WTC11 (cell line): ENCODE measurements at regions not wholly inside any gene's neighbourhood (a gene's known extent, or its start where the extent isn't known, plus 50 kb on each side); places are given as distances from the start of the nearest gene placed in this dataset.

Experiments
- ATAC-seq: fragments of 200-7000 bp; cut with Tn5 transposase; 2 replicates; pipeline ENCODE4 v1.10.0; 2021; ENCODE audit warnings: mild to moderate bottlenecking, moderate library complexity
- CTCF ChIA-PET: fragments of 300-600 bp; sonication (Branson Sonifier 250); formaldehyde crosslinking; loops from one replicate; lab custom pipeline; 2021; ENCODE audit warnings: antibody characterized with exemption; lab: Charles Lee
- POLR2A ChIA-PET: fragments of 350-600 bp; sonication (Branson Sonifier 250); formaldehyde crosslinking; loops from one replicate; lab custom pipeline; 2021; ENCODE audit warnings: antibody characterized with exemption; lab: Charles Lee
- DNase-seq: peaks from one replicate; pipeline ENCODE4 v3.0.0; 2021; ENCODE audit warnings: low spot score
- H3K27ac Mint-ChIP-seq: 2 replicates; pipeline ENCODE4 v1.8.0; 2021; ENCODE audit warnings: mixed read lengths
- H3K27me3 Mint-ChIP-seq: 2 replicates; pipeline ENCODE4 v1.8.0; 2021; ENCODE audit warnings: low read depth, mild to moderate bottlenecking, moderate library complexity, mixed read lengths
- H3K36me3 Mint-ChIP-seq: 2 replicates; pipeline ENCODE4 v1.8.0; 2021; ENCODE audit warnings: mixed read lengths
- H3K4me1 Mint-ChIP-seq: 2 replicates; pipeline ENCODE4 v1.8.0; 2022; ENCODE audit warnings: mixed read lengths
- H3K4me3 Mint-ChIP-seq: 2 replicates; pipeline ENCODE4 v1.8.0; 2021; ENCODE audit warnings: mild to moderate bottlenecking, moderate library complexity, mixed read lengths
- H3K9me3 Mint-ChIP-seq: 2 replicates; pipeline ENCODE4 v1.8.0; 2021; ENCODE audit warnings: mixed read lengths
- ATF1 ChIP-seq: sonication (generic); formaldehyde crosslinking; IDR thresholded peaks from 2 replicates; pipeline ENCODE4 v1.8.1; 2023; ENCODE audit warnings: mild to moderate bottlenecking, moderate library complexity, missing genetic modification reagents
- ATF6 ChIP-seq: sonication (generic); formaldehyde crosslinking; IDR thresholded peaks from 2 replicates; pipeline ENCODE4 v1.8.1; 2023; ENCODE audit warnings: mild to moderate bottlenecking, missing genetic modification reagents
- CDX4 ChIP-seq: fragments of 250-450 bp; sonication (Bioruptor Pico); IDR thresholded peaks from 2 replicates; pipeline ENCODE4 v1.9.0; 2021; ENCODE audit warnings: moderate library complexity, mild to moderate bottlenecking, inconsistent platforms, borderline replicate concordance
- CTCF ChIP-seq: fragments of 200-600 bp; IDR thresholded peaks from 2 replicates; pipeline ENCODE4 v1.8.0; 2022; ENCODE audit warnings: antibody characterized with exemption
- EMX1 ChIP-seq: fragments of 250-450 bp; sonication (Bioruptor Pico); IDR thresholded peaks from 2 replicates; pipeline ENCODE4 v1.8.0; 2021; ENCODE audit warnings: mild to moderate bottlenecking
- FOXP1 ChIP-seq: sonication (generic); formaldehyde crosslinking; IDR thresholded peaks from 2 replicates; pipeline ENCODE4 v1.8.0; 2022; ENCODE audit warnings: missing genetic modification reagents, mild to moderate bottlenecking, moderate library complexity, borderline replicate concordance
- IRF2 ChIP-seq: sonication (generic); formaldehyde crosslinking; IDR thresholded peaks from 2 replicates; pipeline ENCODE4 v1.8.0; 2022; ENCODE audit warnings: low read depth, missing genetic modification reagents, borderline replicate concordance
- JAZF1 ChIP-seq: fragments of 250-450 bp; sonication (Bioruptor Pico); IDR thresholded peaks from 2 replicates; pipeline ENCODE4 v1.9.0; 2021; ENCODE audit warnings: moderate library complexity, mild to moderate bottlenecking, inconsistent platforms
- MAX ChIP-seq: sonication (generic); formaldehyde crosslinking; IDR thresholded peaks from 2 replicates; pipeline ENCODE4 v1.8.0; 2022; ENCODE audit warnings: mild to moderate bottlenecking, missing genetic modification reagents
- MXD4 ChIP-seq: fragments of 250-450 bp; sonication (Bioruptor Pico); IDR thresholded peaks from 2 replicates; pipeline ENCODE4 v1.8.0; 2021; ENCODE audit warnings: mild to moderate bottlenecking, moderate library complexity, borderline replicate concordance
- NFATC4 ChIP-seq: fragments of 250-450 bp; sonication (Bioruptor Pico); IDR thresholded peaks from 2 replicates; pipeline ENCODE4 v1.9.0; 2021; ENCODE audit warnings: mild to moderate bottlenecking
- NFE2L1 ChIP-seq: sonication (generic); formaldehyde crosslinking; IDR thresholded peaks from 2 replicates; pipeline ENCODE4 v1.8.1; 2023; ENCODE audit warnings: missing genetic modification reagents
- NFYB ChIP-seq: sonication (generic); formaldehyde crosslinking; conservative IDR thresholded peaks from 2 replicates; pipeline ENCODE4 v1.8.0; 2022; ENCODE audit warnings: low read depth, missing genetic modification reagents
- NR1H2 ChIP-seq: sonication (generic); formaldehyde crosslinking; IDR thresholded peaks from 2 replicates; pipeline ENCODE4 v1.9.0; 2021; ENCODE audit warnings: mild to moderate bottlenecking, moderate library complexity, missing genetic modification reagents
- SMAD4 ChIP-seq: sonication (generic); formaldehyde crosslinking; IDR thresholded peaks from 2 replicates; pipeline ENCODE4 v1.8.0; 2022; ENCODE audit warnings: mild to moderate bottlenecking, missing genetic modification reagents
- SOX15 ChIP-seq: fragments of 250-450 bp; sonication (Bioruptor Pico); IDR thresholded peaks from 2 replicates; pipeline ENCODE4 v1.9.0; 2021; ENCODE audit warnings: mild to moderate bottlenecking
- TP53 ChIP-seq: sonication (generic); formaldehyde crosslinking; IDR thresholded peaks from 2 replicates; pipeline ENCODE4 v1.8.1; 2023; ENCODE audit warnings: mild to moderate bottlenecking, missing genetic modification reagents
- ZNF219 ChIP-seq: sonication (generic); formaldehyde crosslinking; IDR thresholded peaks from 2 replicates; pipeline ENCODE4 v1.8.0; 2023; ENCODE audit warnings: missing genetic modification reagents, mild to moderate bottlenecking, borderline replicate concordance
- ZNF416 ChIP-seq: fragments of 250-450 bp; sonication (Bioruptor Pico); IDR thresholded peaks from 2 replicates; pipeline ENCODE4 v1.9.0; 2021; ENCODE audit warnings: mild to moderate bottlenecking, inconsistent platforms
- ZNF423 ChIP-seq: fragments of 250-450 bp; sonication (Bioruptor Pico); IDR thresholded peaks from 2 replicates; pipeline ENCODE4 v2.1.2; 2022; ENCODE audit warnings: mild to moderate bottlenecking, moderate library complexity
- TF ChIP-seq, protein P1 (sequence below): sonication (generic); formaldehyde crosslinking; IDR thresholded peaks from 2 replicates; pipeline ENCODE4 v1.8.1; 2022; ENCODE audit warnings: mild to moderate bottlenecking, missing genetic modification reagents, moderate library complexity, borderline replicate concordance
- TF ChIP-seq, protein P2 (sequence below): sonication (generic); formaldehyde crosslinking; IDR thresholded peaks from 2 replicates; pipeline ENCODE4 v1.8.0; 2022; ENCODE audit warnings: missing genetic modification reagents

DNA sequence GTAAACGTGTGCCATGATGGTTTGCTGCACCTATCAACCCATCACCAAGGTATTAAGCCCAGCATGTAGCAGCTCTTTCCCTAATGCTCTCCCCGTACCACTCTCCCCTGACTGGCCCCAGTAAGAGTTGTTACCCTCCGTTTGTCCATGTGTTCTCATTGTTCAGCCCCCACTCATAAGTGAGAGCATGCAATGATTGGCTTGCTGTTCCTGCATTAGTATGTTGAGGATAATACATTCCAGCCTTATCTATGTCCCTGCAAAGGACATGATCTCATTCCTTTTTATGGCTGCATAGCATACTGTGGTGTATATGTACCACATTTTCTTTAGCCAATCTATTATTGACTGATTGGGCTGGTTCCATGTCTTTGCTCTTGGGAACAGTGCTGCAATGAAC lies 1294.9 kb upstream of the CDH8 start:
- Mint-ChIP-seq H3K4me1 (no peaks in the 10 kb centered on the region), H3K27ac (no peak overlapping the region), H3K36me3 (no peaks in the 10 kb centered on the region), H3K27me3 (no peaks in the 10 kb centered on the region), H3K9me3 (no peaks in the 10 kb centered on the region), H3K4me3 (no peak overlapping the region)
- DNase-seq = no peak
- CTCF ChIA-PET = no interaction called here
- ATAC-seq = no peak
- TF ChIP-seq TP53 (no peak), FOXP1 (CRISPR knock-in tag) (no peak), MXD4 (CRISPR knock-in tag) (no peak), CTCF (no peak), CDX4 (no peak), ATF1 (CRISPR knock-in tag) (no peak), MAX (CRISPR knock-in tag) (no peak), NFYB (CRISPR knock-in tag) (no peak), JAZF1 (CRISPR knock-in tag) (no peak)
- TF ChIP-seq, all 79 proteins: peak for 0
- POLR2A ChIA-PET = no interaction called here

DNA sequence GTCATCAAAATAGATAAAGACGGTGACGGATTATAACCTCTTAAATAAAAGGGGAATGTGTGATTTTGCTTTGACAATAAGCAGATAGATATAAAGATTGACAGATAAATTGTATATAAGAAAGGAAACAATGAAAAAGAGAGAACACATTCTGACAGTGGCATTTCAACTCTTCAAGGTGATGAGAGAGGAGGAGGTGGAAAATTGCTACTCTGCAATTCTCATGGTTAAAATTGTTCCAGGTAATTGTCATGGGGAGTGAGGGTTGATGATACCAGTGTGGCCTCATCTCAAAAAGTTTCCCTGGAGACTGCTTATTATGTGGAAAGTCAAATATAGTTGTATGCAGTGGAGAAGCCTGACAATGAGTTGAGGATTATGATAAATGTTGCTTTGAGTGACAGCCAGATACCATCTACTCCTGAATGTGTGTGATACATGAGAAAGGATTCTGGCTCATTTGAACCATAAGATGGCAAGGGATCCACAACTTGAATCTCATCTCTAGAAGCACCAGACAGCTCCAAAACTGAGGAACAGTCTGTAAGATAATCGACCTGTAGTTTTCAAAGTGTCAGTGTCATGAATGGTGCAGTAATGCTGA lies 1290.6 kb upstream of the CDH8 start:
- H3K4me1 Mint-ChIP-seq = peaks cover 17% of the 10 kb centered on the region
- H3K27ac Mint-ChIP-seq = no peak overlapping the region
- TF ChIP-seq EMX1 (CRISPR knock-in tag) (no peak), ZNF219 (CRISPR knock-in tag) (no peak), ZNF423 (CRISPR knock-in tag) (no peak), NFE2L1 (CRISPR knock-in tag) (no peak), ATF6 (CRISPR knock-in tag) (no peak), SMAD4 (CRISPR knock-in tag) (no peak), ZNF416 (CRISPR knock-in tag) (no peak)
- no peaks in the 10 kb centered on the region for H3K36me3 Mint-ChIP-seq
- no peak overlapping the region for H3K4me3 Mint-ChIP-seq
- ATAC-seq (no peak), DNase-seq (no peak)
- H3K27me3 Mint-ChIP-seq = no peaks in the 10 kb centered on the region
- ChIA-PET POLR2A (no interaction called here), CTCF (no interaction called here)
- H3K9me3 Mint-ChIP-seq = peaks cover 7% of the 10 kb centered on the region; the same call in 1 of the 2 replicates

- Mint-ChIP-seq H3K9me3 (peaks cover 7% of the 10 kb centered on the region; the same call in 1 of the 2 replicates), H3K27me3 (no peaks in the 10 kb centered on the region), H3K27ac (peak overlapping the region; percentile 14; the same call in 1 of the 2 replicates), H3K4me1 (peaks cover 21% of the 10 kb centered on the region), H3K4me3 (no peak overlapping the region), H3K36me3 (no peaks in the 10 kb centered on the region)
- ChIA-PET POLR2A (no interaction called here), CTCF (no interaction called here)
- DNase-seq (no peak), ATAC-seq (no peak)
- TF ChIP-seq, protein P1, sequence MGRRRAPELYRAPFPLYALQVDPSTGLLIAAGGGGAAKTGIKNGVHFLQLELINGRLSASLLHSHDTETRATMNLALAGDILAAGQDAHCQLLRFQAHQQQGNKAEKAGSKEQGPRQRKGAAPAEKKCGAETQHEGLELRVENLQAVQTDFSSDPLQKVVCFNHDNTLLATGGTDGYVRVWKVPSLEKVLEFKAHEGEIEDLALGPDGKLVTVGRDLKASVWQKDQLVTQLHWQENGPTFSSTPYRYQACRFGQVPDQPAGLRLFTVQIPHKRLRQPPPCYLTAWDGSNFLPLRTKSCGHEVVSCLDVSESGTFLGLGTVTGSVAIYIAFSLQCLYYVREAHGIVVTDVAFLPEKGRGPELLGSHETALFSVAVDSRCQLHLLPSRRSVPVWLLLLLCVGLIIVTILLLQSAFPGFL (CRISPR knock-in tag) = no peak
- TF ChIP-seq NR1H2 (CRISPR knock-in tag) (no peak), NFATC4 (CRISPR knock-in tag) (no peak), IRF2 (CRISPR knock-in tag) (no peak), EMX1 (CRISPR knock-in tag) (no peak), SOX15 (CRISPR knock-in tag) (no peak)
- TF ChIP-seq, protein P2, sequence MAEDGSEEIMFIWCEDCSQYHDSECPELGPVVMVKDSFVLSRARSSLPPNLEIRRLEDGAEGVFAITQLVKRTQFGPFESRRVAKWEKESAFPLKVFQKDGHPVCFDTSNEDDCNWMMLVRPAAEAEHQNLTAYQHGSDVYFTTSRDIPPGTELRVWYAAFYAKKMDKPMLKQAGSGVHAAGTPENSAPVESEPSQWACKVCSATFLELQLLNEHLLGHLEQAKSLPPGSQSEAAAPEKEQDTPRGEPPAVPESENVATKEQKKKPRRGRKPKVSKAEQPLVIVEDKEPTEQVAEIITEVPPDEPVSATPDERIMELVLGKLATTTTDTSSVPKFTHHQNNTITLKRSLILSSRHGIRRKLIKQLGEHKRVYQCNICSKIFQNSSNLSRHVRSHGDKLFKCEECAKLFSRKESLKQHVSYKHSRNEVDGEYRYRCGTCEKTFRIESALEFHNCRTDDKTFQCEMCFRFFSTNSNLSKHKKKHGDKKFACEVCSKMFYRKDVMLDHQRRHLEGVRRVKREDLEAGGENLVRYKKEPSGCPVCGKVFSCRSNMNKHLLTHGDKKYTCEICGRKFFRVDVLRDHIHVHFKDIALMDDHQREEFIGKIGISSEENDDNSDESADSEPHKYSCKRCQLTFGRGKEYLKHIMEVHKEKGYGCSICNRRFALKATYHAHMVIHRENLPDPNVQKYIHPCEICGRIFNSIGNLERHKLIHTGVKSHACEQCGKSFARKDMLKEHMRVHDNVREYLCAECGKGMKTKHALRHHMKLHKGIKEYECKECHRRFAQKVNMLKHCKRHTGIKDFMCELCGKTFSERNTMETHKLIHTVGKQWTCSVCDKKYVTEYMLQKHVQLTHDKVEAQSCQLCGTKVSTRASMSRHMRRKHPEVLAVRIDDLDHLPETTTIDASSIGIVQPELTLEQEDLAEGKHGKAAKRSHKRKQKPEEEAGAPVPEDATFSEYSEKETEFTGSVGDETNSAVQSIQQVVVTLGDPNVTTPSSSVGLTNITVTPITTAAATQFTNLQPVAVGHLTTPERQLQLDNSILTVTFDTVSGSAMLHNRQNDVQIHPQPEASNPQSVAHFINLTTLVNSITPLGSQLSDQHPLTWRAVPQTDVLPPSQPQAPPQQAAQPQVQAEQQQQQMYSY = no peak
Measured at GRCh38 chr16:63323722-63324705, 1287.8 kb upstream of the CDH8 start.
